ENCODE measurements at regions not wholly inside any gene's neighbourhood (a gene's known extent, or its start where the extent isn't known, plus 50 kb on each side); places are given as distances from the start of the nearest gene placed in this dataset.
"Not testable (repeated sequence)": the region's sequence is repeated elsewhere in the genome, so short reads cannot be mapped to it uniquely, and the experiment has no call there.

DNA sequence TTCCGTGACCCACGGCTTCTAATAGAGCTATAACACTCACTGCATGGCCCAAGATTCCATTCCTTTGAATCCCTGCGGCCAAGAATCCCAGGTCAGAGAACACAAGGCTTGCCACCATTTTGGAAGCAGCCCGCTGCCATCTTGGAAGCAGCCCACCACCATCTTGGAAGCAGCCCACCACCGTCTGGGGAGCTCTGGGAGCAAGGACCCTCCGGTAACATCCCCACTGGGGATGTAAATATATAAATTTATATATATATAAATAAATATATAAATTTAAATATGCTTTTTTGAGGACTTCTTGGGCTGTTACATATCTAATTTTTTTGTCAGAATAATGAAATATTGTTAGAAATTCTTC, 122.4 kb downstream of the FAM170A start:
- Histone ChIP-seq H3K27ac (ENCODE audit: low read depth, low read length) (no peak overlapping the region), H3K79me1 (ENCODE audit: low read length) (no peaks in the 10 kb centered on the region), H2BK120ac (ENCODE audit: insufficient read depth, low read length, poor library complexity) (no peak overlapping the region), H3K36me3 (ENCODE audit: control insufficient read depth in 1 of 2, insufficient read depth in 2 of 2, low read length in 2 of 2) (no peaks in the 10 kb centered on the region), H3K4me2 (ENCODE audit: low read length) (no peak overlapping the region), H2AFZ (ENCODE audit: insufficient read depth, low read length, poor library complexity) (no peak overlapping the region), H4K91ac (ENCODE audit: low read depth, low read length) (no peak overlapping the region), H3K9me3 (ENCODE audit: insufficient read depth, low read depth, low read length) (no peaks in the 10 kb centered on the region), H3K23ac (ENCODE audit: low read length) (no peak overlapping the region), H2AK5ac (ENCODE audit: low read length) (no peak overlapping the region), H3K79me2 (ENCODE audit: control insufficient read depth, insufficient read depth, low read length, poor library complexity) (no peaks in the 10 kb centered on the region), H3K18ac (ENCODE audit: low read length) (no peak overlapping the region), H4K8ac (ENCODE audit: low read depth, low read length) (no peak overlapping the region), H3K4me1 (ENCODE audit: control insufficient read depth in 1 of 2, insufficient read depth in 2 of 2, low read length in 2 of 2) (no peaks in the 10 kb centered on the region), H3K27me3 (ENCODE audit: insufficient read depth, low read length) (no peaks in the 10 kb centered on the region), H3K9ac (ENCODE audit: low read length) (no peak overlapping the region), H3K14ac (ENCODE audit: low read length) (no peak overlapping the region), H3K4me3 (ENCODE audit: low read depth, low read length) (no peak overlapping the region), H2BK12ac (ENCODE audit: low read length) (no peak overlapping the region), H3K4ac (ENCODE audit: low read depth, low read length) (no peak overlapping the region), H2BK5ac (ENCODE audit: low read depth, low read length, poor library complexity) (no peak overlapping the region), H4K12ac (ENCODE audit: low read depth, low read length) (no peak overlapping the region)
- no CpG with 5 or more reads among the region's 6 CpGs for WGBS (ENCODE audit: extremely low coverage, insufficient coverage, insufficient read length)
- no peak for DNase-seq

DNA sequence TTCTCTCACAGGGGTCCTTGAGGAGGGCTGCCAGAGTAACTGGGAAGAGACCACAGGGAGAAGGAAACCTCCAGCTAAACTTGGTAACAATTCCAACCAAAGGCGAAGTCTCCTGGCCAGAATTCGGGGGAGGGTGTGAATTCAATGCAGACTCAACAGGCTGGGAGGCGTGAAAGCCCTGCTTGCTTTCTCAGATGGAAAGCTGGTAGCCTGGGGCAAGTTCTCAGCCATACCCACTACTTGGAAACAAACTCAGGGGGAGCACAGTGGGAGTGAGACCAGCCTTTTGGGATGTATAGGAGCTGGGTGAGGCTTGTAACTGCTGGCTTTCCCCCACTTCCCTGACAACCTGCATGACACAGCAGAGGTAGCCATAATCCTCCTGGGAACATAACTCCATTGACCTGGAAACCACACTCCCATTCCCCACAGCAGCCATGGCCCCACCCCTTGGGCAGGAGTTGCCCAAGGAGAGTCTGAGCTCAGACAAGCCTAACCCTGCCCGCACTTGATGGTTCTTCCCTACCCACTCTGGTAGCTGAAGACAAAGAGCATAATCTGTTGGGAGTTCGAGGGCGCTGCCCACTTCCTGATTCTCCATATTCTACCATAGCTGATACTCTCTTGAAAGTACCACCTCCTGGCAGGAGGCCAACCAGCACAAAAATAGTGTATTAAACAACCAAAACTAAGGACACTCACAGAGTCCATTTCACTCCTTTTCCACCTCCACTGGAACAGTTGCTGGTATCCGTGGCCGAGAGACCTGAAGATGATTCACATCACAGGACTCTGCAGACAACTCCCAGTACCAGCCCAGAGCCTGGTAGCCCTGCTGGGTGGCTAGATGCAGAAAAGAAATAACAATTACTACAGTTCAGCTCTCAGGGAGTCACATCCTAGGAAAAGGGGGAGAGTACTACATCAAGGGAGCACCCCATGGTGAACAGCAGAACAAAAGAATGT, 123.8 kb downstream of the FAM170A start:
- no peak overlapping the region for H3K4ac ChIP-seq (ENCODE audit: low read depth, low read length)
- no peaks in the 10 kb centered on the region for H3K36me3 ChIP-seq (ENCODE audit: control insufficient read depth in 1 of 2, insufficient read depth in 2 of 2, low read length in 2 of 2)
- H3K4me2 ChIP-seq (ENCODE audit: low read length) = no peak overlapping the region
- no peak overlapping the region for H2BK120ac ChIP-seq (ENCODE audit: insufficient read depth, low read length, poor library complexity)
- no peak overlapping the region for H2BK12ac ChIP-seq (ENCODE audit: low read length)
- no peak overlapping the region for H3K14ac ChIP-seq (ENCODE audit: low read length)
- no CpG with 5 or more reads among the region's 8 CpGs for WGBS (ENCODE audit: extremely low coverage, insufficient coverage, insufficient read length)
- H2AK5ac ChIP-seq (ENCODE audit: low read length) = no peak overlapping the region
- H3K27me3 ChIP-seq (ENCODE audit: insufficient read depth, low read length) = no peaks in the 10 kb centered on the region
- H3K9me3 ChIP-seq (ENCODE audit: insufficient read depth, low read depth, low read length) = no peaks in the 10 kb centered on the region
- H3K4me1 ChIP-seq (ENCODE audit: control insufficient read depth in 1 of 2, insufficient read depth in 2 of 2, low read length in 2 of 2) = no peaks in the 10 kb centered on the region
- no peaks in the 10 kb centered on the region for H3K79me2 ChIP-seq (ENCODE audit: control insufficient read depth, insufficient read depth, low read length, poor library complexity)
- H3K9ac ChIP-seq (ENCODE audit: low read length) = no peak overlapping the region
- H3K27ac ChIP-seq (ENCODE audit: low read depth, low read length) = no peak overlapping the region
- no peak overlapping the region for H2BK5ac ChIP-seq (ENCODE audit: low read depth, low read length, poor library complexity)
- no peak overlapping the region for H3K18ac ChIP-seq (ENCODE audit: low read length)
- no peak overlapping the region for H3K23ac ChIP-seq (ENCODE audit: low read length)
- H3K79me1 ChIP-seq (ENCODE audit: low read length) = no peaks in the 10 kb centered on the region
- H4K91ac ChIP-seq (ENCODE audit: low read depth, low read length) = no peak overlapping the region
- H4K8ac ChIP-seq (ENCODE audit: low read depth, low read length) = no peak overlapping the region
- H2AFZ ChIP-seq (ENCODE audit: insufficient read depth, low read length, poor library complexity) = no peak overlapping the region
- H3K4me3 ChIP-seq (ENCODE audit: low read depth, low read length) = no peak overlapping the region
- H4K12ac ChIP-seq (ENCODE audit: low read depth, low read length) = no peak overlapping the region
- no peak for DNase-seq

- H3K9me3 ChIP-seq (ENCODE audit: insufficient read depth, low read depth, low read length); H3K4me1 ChIP-seq (ENCODE audit: control insufficient read depth in 1 of 2, insufficient read depth in 2 of 2, low read length in 2 of 2); H2AFZ ChIP-seq (ENCODE audit: insufficient read depth, low read length, poor library complexity); H3K27ac ChIP-seq (ENCODE audit: low read depth, low read length); H4K91ac ChIP-seq (ENCODE audit: low read depth, low read length); H2BK5ac ChIP-seq (ENCODE audit: low read depth, low read length, poor library complexity); H3K79me2 ChIP-seq (ENCODE audit: control insufficient read depth, insufficient read depth, low read length, poor library complexity); H3K23ac ChIP-seq (ENCODE audit: low read length); H2AK5ac ChIP-seq (ENCODE audit: low read length); H3K9ac ChIP-seq (ENCODE audit: low read length); DNase-seq; H3K4me2 ChIP-seq (ENCODE audit: low read length); H3K4ac ChIP-seq (ENCODE audit: low read depth, low read length); H2BK120ac ChIP-seq (ENCODE audit: insufficient read depth, low read length, poor library complexity); H3K27me3 ChIP-seq (ENCODE audit: insufficient read depth, low read length); H3K79me1 ChIP-seq (ENCODE audit: low read length); H4K12ac ChIP-seq (ENCODE audit: low read depth, low read length); H2BK12ac ChIP-seq (ENCODE audit: low read length); H4K8ac ChIP-seq (ENCODE audit: low read depth, low read length); H3K36me3 ChIP-seq (ENCODE audit: control insufficient read depth in 1 of 2, insufficient read depth in 2 of 2, low read length in 2 of 2); H3K18ac ChIP-seq (ENCODE audit: low read length); H3K14ac ChIP-seq (ENCODE audit: low read length); H3K4me3 ChIP-seq (ENCODE audit: low read depth, low read length): not testable (repeated sequence)
- no CpG with 5 or more reads among the region's 7 CpGs for WGBS (ENCODE audit: extremely low coverage, insufficient coverage, insufficient read length)
Measured at GRCh38 chr5:119754825-119755224, 125.5 kb downstream of the FAM170A start.

DNA sequence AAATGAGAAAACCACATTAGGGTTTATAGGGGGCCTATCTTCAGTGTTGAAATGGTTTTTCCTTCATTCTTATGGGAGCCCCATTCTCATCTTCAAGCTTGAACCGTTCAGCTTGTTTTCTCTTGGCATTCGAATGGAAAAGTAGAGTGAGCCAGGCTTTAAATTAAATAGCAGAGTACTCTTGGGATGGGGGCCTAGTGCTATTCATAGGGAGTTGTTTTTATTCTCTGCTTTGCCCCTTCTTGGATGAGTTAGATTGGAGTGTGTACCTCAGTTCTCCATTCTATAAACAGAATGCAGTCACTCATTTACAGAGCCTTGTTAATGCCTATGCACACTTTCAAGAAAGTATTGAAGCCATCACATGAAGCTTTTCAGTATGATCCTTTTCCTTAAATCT, 127.9 kb downstream of the FAM170A start:
- Histone ChIP-seq H3K4me2 (ENCODE audit: low read length) (no peak overlapping the region), H3K36me3 (ENCODE audit: control insufficient read depth in 1 of 2, insufficient read depth in 2 of 2, low read length in 2 of 2) (no peaks in the 10 kb centered on the region), H2BK12ac (ENCODE audit: low read length) (no peak overlapping the region), H3K79me2 (ENCODE audit: control insufficient read depth, insufficient read depth, low read length, poor library complexity) (no peaks in the 10 kb centered on the region), H3K23ac (ENCODE audit: low read length) (no peak overlapping the region), H2AFZ (ENCODE audit: insufficient read depth, low read length, poor library complexity) (no peak overlapping the region), H3K4me1 (ENCODE audit: control insufficient read depth in 1 of 2, insufficient read depth in 2 of 2, low read length in 2 of 2) (no peaks in the 10 kb centered on the region), H2BK120ac (ENCODE audit: insufficient read depth, low read length, poor library complexity) (no peak overlapping the region), H3K9ac (ENCODE audit: low read length) (no peak overlapping the region), H3K18ac (ENCODE audit: low read length) (no peak overlapping the region), H3K9me3 (ENCODE audit: insufficient read depth, low read depth, low read length) (no peaks in the 10 kb centered on the region), H3K79me1 (ENCODE audit: low read length) (no peaks in the 10 kb centered on the region), H3K4ac (ENCODE audit: low read depth, low read length) (no peak overlapping the region), H3K14ac (ENCODE audit: low read length) (no peak overlapping the region), H3K27me3 (ENCODE audit: insufficient read depth, low read length) (no peaks in the 10 kb centered on the region), H4K91ac (ENCODE audit: low read depth, low read length) (no peak overlapping the region), H3K4me3 (ENCODE audit: low read depth, low read length) (no peak overlapping the region), H4K12ac (ENCODE audit: low read depth, low read length) (no peak overlapping the region), H2AK5ac (ENCODE audit: low read length) (no peak overlapping the region), H4K8ac (ENCODE audit: low read depth, low read length) (no peak overlapping the region), H3K27ac (ENCODE audit: low read depth, low read length) (no peak overlapping the region), H2BK5ac (ENCODE audit: low read depth, low read length, poor library complexity) (no peak overlapping the region)
- no CpG with 5 or more reads among the region's 2 CpGs for WGBS (ENCODE audit: extremely low coverage, insufficient coverage, insufficient read length)
- no peak for DNase-seq

Data from trophoblast cell (in vitro differentiated cells and primary cell).